IMR-90 (cell line): ENCODE measurements at regions not wholly inside any gene's neighbourhood (a gene's known extent, or its start where the extent isn't known, plus 50 kb on each side); places are given as distances from the start of the nearest gene placed in this dataset.

Source experiments
- ATAC-seq: fragments of 200-7000 bp; cut with Tn5 transposase; 2 replicates; pipeline ENCODE4 v1.9.1; 2020; ENCODE audit warnings: low read depth, mild to moderate bottlenecking, moderate library complexity
- BruUV-seq: library from RNA; stranded (reverse); fragments of 400-500 nt; replicated peaks from 2 replicates; lab custom pipeline; 2021; lab: Mats Ljungman, UMichigan
- CTCF ChIA-PET: fragments of 300-600 bp; formaldehyde crosslinking; extraction: SDS; loops from one replicate; lab custom pipeline; 2021; ENCODE audit warnings: antibody characterized with exemption; lab: Yijun Ruan, JAX
- POLR2A ChIA-PET: fragments of 300-600 bp; sonication (Branson Sonifier 250); formaldehyde crosslinking; loops from one replicate; lab custom pipeline; 2022; ENCODE audit warnings: antibody characterized with exemption; ENCODE audit not compliant: unreplicated experiment; lab: Charles Lee
- DNase-seq: peaks from one replicate; pipeline ENCODE4 v3.0.0; 2013
- H2AFZ ChIP-seq: replicated peaks from 2 replicates; pipeline ENCODE3; 2013; ENCODE audit warnings: low read length, mild to moderate bottlenecking; ENCODE audit not compliant: poor library complexity
- H2AK5ac ChIP-seq: 2 replicates; pipeline ENCODE4 v1.6.1; 2013; ENCODE audit warnings: low read depth, low read length, inconsistent platforms
- H2AK9ac ChIP-seq: replicated peaks from 2 replicates; pipeline ENCODE3; 2013; ENCODE audit warnings: mild to moderate bottlenecking, low read depth, low read length, moderate library complexity; ENCODE audit not compliant: poor library complexity
- H2BK120ac ChIP-seq: 2 replicates; pipeline ENCODE4 v1.6.1; 2013; ENCODE audit warnings: low read depth, low read length, inconsistent platforms
- H2BK15ac ChIP-seq: 3 replicates; pipeline ENCODE4 v1.6.1; 2013; ENCODE audit warnings: low read depth, low read length, inconsistent platforms
- H2BK20ac ChIP-seq: 2 replicates; pipeline ENCODE4 v1.6.1; 2013; ENCODE audit warnings: low read depth, mild to moderate bottlenecking, inconsistent platforms, low read length, moderate library complexity
- H2BK5ac ChIP-seq: 2 replicates; pipeline ENCODE4 v1.6.1; 2013; ENCODE audit warnings: mild to moderate bottlenecking, low read depth, low read length, inconsistent platforms; ENCODE audit not compliant: poor library complexity, severe bottlenecking
- H3K14ac ChIP-seq: replicated peaks from 2 replicates; pipeline ENCODE4 v1.6.1; 2013; ENCODE audit warnings: low read depth, low read length, inconsistent platforms
- H3K18ac ChIP-seq: 2 replicates; pipeline ENCODE4 v1.6.1; 2013; ENCODE audit warnings: low read depth, low read length, control low read depth
- H3K23ac ChIP-seq: 2 replicates; pipeline ENCODE4 v1.6.1; 2013; ENCODE audit warnings: low read depth, low read length, inconsistent platforms
- H3K27ac ChIP-seq: 2 replicates; pipeline ENCODE4 v1.5.1; 2013; ENCODE audit warnings: mild to moderate bottlenecking, control low read depth, low read length; ENCODE audit not compliant: insufficient read depth
- H3K27me3 ChIP-seq: 2 replicates; pipeline ENCODE4 v1.6.1; 2013; ENCODE audit warnings: low read length; ENCODE audit not compliant: control insufficient read depth, insufficient read depth
- H3K36me3 ChIP-seq: 2 replicates; pipeline ENCODE4 v1.6.1; 2013; ENCODE audit warnings: low read length, mixed read lengths; ENCODE audit not compliant: control insufficient read depth, insufficient read depth
- H3K4ac ChIP-seq: 2 replicates; pipeline ENCODE4 v1.6.1; 2013; ENCODE audit warnings: low read depth, low read length, inconsistent platforms
- H3K4me1 ChIP-seq: 2 replicates; pipeline ENCODE4 v1.6.1; 2013; ENCODE audit warnings: low read length, mixed read lengths; ENCODE audit not compliant: control insufficient read depth, insufficient read depth
- H3K4me2 ChIP-seq: 2 replicates; pipeline ENCODE4 v1.6.1; 2013; ENCODE audit warnings: low read depth, mild to moderate bottlenecking, control low read depth, low read length, moderate library complexity
- H3K4me3 ChIP-seq: 2 replicates; pipeline ENCODE4 v1.5.1; 2013; ENCODE audit warnings: low read depth, mild to moderate bottlenecking, control low read depth, low read length, moderate library complexity; ENCODE audit not compliant: insufficient read depth
- H3K56ac ChIP-seq: 2 replicates; pipeline ENCODE4 v1.6.1; 2013; ENCODE audit warnings: low read length, inconsistent platforms; ENCODE audit not compliant: insufficient read depth; ENCODE audit errors: extremely low read depth
- H3K79me1 ChIP-seq, 2 experiments: 2 replicates each; pipeline ENCODE4 v1.6.1; 2013; ENCODE audit warnings: low read length in 2 of 2, inconsistent platforms in 1 of 2, low read depth in 1 of 2
- H3K9ac ChIP-seq: 2 replicates; pipeline ENCODE4 v1.6.1; 2013; ENCODE audit warnings: low read depth, low read length, control low read depth
- H3K9me1 ChIP-seq: 2 replicates; pipeline ENCODE4 v1.6.1; 2013; ENCODE audit warnings: low read length, inconsistent platforms; ENCODE audit not compliant: insufficient read depth
- H3K9me3 ChIP-seq: 2 replicates; pipeline ENCODE4 v1.6.1; 2013; ENCODE audit warnings: low read length; ENCODE audit not compliant: control insufficient read depth, insufficient read depth
- H4K20me1 ChIP-seq: 2 replicates; pipeline ENCODE4 v1.6.1; 2013; ENCODE audit warnings: low read length, inconsistent platforms; ENCODE audit not compliant: insufficient read depth
- H4K5ac ChIP-seq: 2 replicates; pipeline ENCODE4 v1.6.1; 2013; ENCODE audit warnings: mild to moderate bottlenecking, low read depth, low read length, control low read depth
- H4K8ac ChIP-seq, 2 experiments: 2 replicates each; pipeline ENCODE4 v1.6.1; 2013; ENCODE audit warnings: low read depth in 2 of 2, low read length in 2 of 2, control low read depth in 1 of 2, inconsistent platforms in 1 of 2
- H4K91ac ChIP-seq: 2 replicates; pipeline ENCODE4 v1.6.1; 2013; ENCODE audit warnings: low read depth, low read length, inconsistent platforms; ENCODE audit not compliant: insufficient read depth
- BHLHE40 ChIP-seq: fragments of 150-350 bp; IDR thresholded peaks from 2 replicates; pipeline ENCODE4 v1.6.1; 2016; ENCODE audit warnings: mild to moderate bottlenecking, low read depth, low read length
- CEBPB ChIP-seq: IDR thresholded peaks from 2 replicates; pipeline ENCODE4 v1.6.1; 2012; ENCODE audit warnings: low read depth, low read length, improper control_type of control experiment
- CHD1 ChIP-seq: IDR thresholded peaks from 2 replicates; pipeline ENCODE4 v1.6.1; 2012; ENCODE audit warnings: low read depth, low read length, improper control_type of control experiment
- CTCF ChIP-seq: conservative IDR thresholded peaks from 2 replicates; pipeline ENCODE4 v1.5.1; 2012; ENCODE audit warnings: mild to moderate bottlenecking, low read depth, low read length, improper control_type of control experiment
- ELK1 ChIP-seq: fragments of 150-350 bp; IDR thresholded peaks from 2 replicates; pipeline ENCODE4 v1.6.1; 2016; ENCODE audit warnings: low read depth, mild to moderate bottlenecking, low read length, moderate library complexity, borderline replicate concordance
- FOS ChIP-seq: fragments of 150-350 bp; IDR thresholded peaks from 2 replicates; pipeline ENCODE4 v1.6.1; 2016; ENCODE audit warnings: low read depth, low read length
- MAFK ChIP-seq: IDR thresholded peaks from 2 replicates; pipeline ENCODE4 v1.6.1; 2012; ENCODE audit warnings: low read depth, low read length, improper control_type of control experiment
- MAZ ChIP-seq: IDR thresholded peaks from 2 replicates; pipeline ENCODE4 v1.6.1; 2012; ENCODE audit warnings: low read depth, mild to moderate bottlenecking, low read length, improper control_type of control experiment, moderate library complexity, borderline replicate concordance
- MXI1 ChIP-seq: IDR thresholded peaks from 2 replicates; pipeline ENCODE4 v1.6.1; 2012; ENCODE audit warnings: low read depth, mild to moderate bottlenecking, low read length, moderate library complexity, borderline replicate concordance
- NFE2L2 ChIP-seq: fragments of 150-350 bp; IDR thresholded peaks from 2 replicates; pipeline ENCODE4 v1.6.1; 2016; ENCODE audit warnings: low read depth, mild to moderate bottlenecking, low read length
- POLR2A ChIP-seq: IDR thresholded peaks from 2 replicates; pipeline ENCODE4 v1.6.1; 2012; ENCODE audit warnings: mild to moderate bottlenecking, low read depth, low read length
- RAD21 ChIP-seq: IDR thresholded peaks from 2 replicates; pipeline ENCODE4 v1.6.1; 2012; ENCODE audit warnings: low read length, improper control_type of control experiment
- RCOR1 ChIP-seq: IDR thresholded peaks from 2 replicates; pipeline ENCODE4 v1.6.1; 2012; ENCODE audit warnings: mild to moderate bottlenecking, low read length, improper control_type of control experiment; ENCODE audit not compliant: insufficient replicate concordance
- RFX5 ChIP-seq: IDR thresholded peaks from 2 replicates; pipeline ENCODE4 v1.8.0; 2012; ENCODE audit warnings: low read depth, mild to moderate bottlenecking, low read length, moderate library complexity
- SMC3 ChIP-seq: fragments of 150-350 bp; IDR thresholded peaks from 2 replicates; pipeline ENCODE4 v1.6.1; 2016; ENCODE audit warnings: low read depth, mild to moderate bottlenecking, antibody characterized with exemption, low read length, moderate library complexity
- USF2 ChIP-seq: fragments of 150-350 bp; IDR thresholded peaks from 2 replicates; pipeline ENCODE4 v1.6.1; 2017; ENCODE audit warnings: mild to moderate bottlenecking, antibody characterized with exemption, low read length, low read depth
- WGBS, 2 experiments: methylation state at CpG; one replicate each; pipeline versions ENCODE4 v1.1.5 to v1.1.7; 2013; ENCODE audit warnings: missing lambda C conversion rate in 2 of 2; ENCODE audit not compliant: insufficient read length in 1 of 2; ENCODE audit errors: extremely low coverage in 2 of 2; 5-methylcytosine and 5-hydroxymethylcytosine counted together
- dilution Hi-C: fragments of 300-500 bp; cut with HindIII; formaldehyde crosslinking; loops from one replicate; pipeline ENCODE4 v1.14.3; 2018; ENCODE audit warnings: low sequenced_read_pairs; ENCODE audit not compliant: unreplicated experiment
- in situ Hi-C: fragments of 300-500 bp; cut with MboI; formaldehyde crosslinking; loops from 3 replicates; pipeline ENCODE4 v1.14.3; 2019; ENCODE audit warnings: low sequenced_read_pairs, inconsistent platforms, mixed read lengths
- intact Hi-C: fragments of 100-400 bp; cut with micrococcal nuclease; formaldehyde crosslinking; loops from 2 replicates; pipeline ENCODE4 v1.10.0; 2022

GRCh38 chrX:87140800-87141483 lies 376.7 kb upstream of the KLHL4 start:
- no peak overlapping the region for H3K4me2 ChIP-seq
- no peak overlapping the region for H3K14ac ChIP-seq
- no peak overlapping the region for H4K91ac ChIP-seq
- intact Hi-C loops, result no loop called here
- no peak overlapping the region for H2BK20ac ChIP-seq
- H2AK9ac ChIP-seq, result no peak overlapping the region
- no peak overlapping the region for H2AFZ ChIP-seq
- BruUV-seq, result no TSS peak
- H3K9ac ChIP-seq, result no peak overlapping the region
- DNase-seq, result no peak
- ChIA-PET CTCF (no interaction called here), POLR2A (no interaction called here)
- no peaks in the 10 kb centered on the region for H3K79me1 ChIP-seq
- no peak overlapping the region for H2BK5ac ChIP-seq
- no peak overlapping the region for H2BK15ac ChIP-seq
- H2AK5ac ChIP-seq, result no peak overlapping the region
- no peaks in the 10 kb centered on the region for H3K36me3 ChIP-seq
- H3K27ac ChIP-seq, result no peak overlapping the region
- H3K18ac ChIP-seq, result no peak overlapping the region
- no peak overlapping the region for H3K4ac ChIP-seq
- no peak overlapping the region for H4K8ac ChIP-seq
- H3K4me1 ChIP-seq, result no peaks in the 10 kb centered on the region
- H3K9me3 ChIP-seq, result 0 out of 2 replicates have a peak, but pooled peaks cover 2% of the 10 kb centered on the region
- WGBS, 2 experiments, result no CpG with 5 or more reads among the region's 18 CpGs
- dilution Hi-C loops, result no loop called here
- no peak overlapping the region for H2BK120ac ChIP-seq
- no peaks in the 10 kb centered on the region for H3K9me1 ChIP-seq
- no peak overlapping the region for H3K4me3 ChIP-seq
- in situ Hi-C loops, result no loop called here
- H4K20me1 ChIP-seq, result no peaks in the 10 kb centered on the region
- no peak overlapping the region for H3K56ac ChIP-seq
- no peak overlapping the region for H3K23ac ChIP-seq
- TF ChIP-seq NFE2L2, result no peak
- no peak for TF ChIP-seq MAFK
- no peak for TF ChIP-seq CTCF
- no peak for TF ChIP-seq RFX5
- TF ChIP-seq FOS, result no peak
- no peak for TF ChIP-seq RCOR1
- TF ChIP-seq POLR2A, result no peak
- no peak for TF ChIP-seq MXI1
- no peak for TF ChIP-seq BHLHE40
- TF ChIP-seq SMC3, result no peak
- TF ChIP-seq MAZ, result no peak
- TF ChIP-seq CHD1, result no peak
- no peak for TF ChIP-seq ELK1
- no peak for TF ChIP-seq CEBPB
- no peak for TF ChIP-seq RAD21
- TF ChIP-seq USF2, result no peak
- ATAC-seq, result no peak
- H4K5ac ChIP-seq, result no peak overlapping the region
- no peaks in the 10 kb centered on the region for H3K27me3 ChIP-seq
